ENCODE measurements at regions not wholly inside any gene's neighbourhood (a gene's known extent, or its start where the extent isn't known, plus 50 kb on each side); places are given as distances from the start of the nearest gene placed in this dataset.

DNA sequence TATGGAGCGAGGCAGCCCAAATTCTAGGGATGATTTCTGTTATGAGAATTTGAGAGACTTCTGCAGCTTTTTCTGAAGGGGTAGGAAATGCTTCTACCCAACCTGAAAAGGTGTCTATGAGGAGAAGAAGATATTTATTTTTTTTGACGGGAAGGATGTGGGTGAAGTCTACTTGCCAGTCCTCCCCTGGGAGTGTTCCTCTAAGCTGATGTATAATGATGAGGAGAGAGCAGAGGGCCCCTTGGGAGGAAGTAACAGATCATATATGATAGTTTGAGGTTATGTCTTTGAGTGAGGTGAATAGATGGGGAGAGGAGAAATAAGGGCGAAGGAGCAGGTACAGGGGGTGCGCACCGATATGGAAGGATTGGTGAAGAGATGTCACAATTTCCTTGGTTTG, 910.6 kb upstream of the SLITRK5 start:
- intact Hi-C loops (cut with DNase I), result no loop called here
- H3K9me3 ChIP-seq, result no peaks in the 10 kb centered on the region
- no peak for TF ChIP-seq CTCF (IDR thresholded peaks at IDR 0.05)
- no peaks in the 10 kb centered on the region for H3K27me3 ChIP-seq
- 88 to 91% methylated on average over 5 of the region's 5 CpGs for WGBS, 2 donors
- no peak for FAIRE-seq
- no peak overlapping the region for H3K4me3 ChIP-seq
- no peak for DNase-seq
- no peak overlapping the region for H3K27ac ChIP-seq
- ATAC-seq, result no peak
- H3K36me3 ChIP-seq, result no peaks in the 10 kb centered on the region
- H3K4me1 ChIP-seq, result no peaks in the 10 kb centered on the region

- no peak for DNase-seq
- WGBS, 2 donors, result 33 to 45% methylated on average over 3 of the region's 3 CpGs
- no peak for FAIRE-seq
- no peak for TF ChIP-seq CTCF (IDR thresholded peaks at IDR 0.05)
- intact Hi-C loops (cut with DNase I), result no loop called here
- ATAC-seq, result no peak
- no peaks in the 10 kb centered on the region for H3K4me1 ChIP-seq
- H3K36me3 ChIP-seq, result no peaks in the 10 kb centered on the region
- H3K9me3 ChIP-seq, result no peaks in the 10 kb centered on the region
- H3K4me3 ChIP-seq, result no peak overlapping the region
- H3K27ac ChIP-seq, result no peak overlapping the region
- no peaks in the 10 kb centered on the region for H3K27me3 ChIP-seq
Measured at GRCh38 chr13:86765462-86765861, 905.7 kb upstream of the SLITRK5 start.

GRCh38 chr13:86788616-86789015, 882.6 kb upstream of the SLITRK5 start:
- FAIRE-seq (no peak), DNase-seq (no peak), ATAC-seq (no peak)
- Histone ChIP-seq H3K4me1 (no peaks in the 10 kb centered on the region), H3K27ac (no peak overlapping the region), H3K9me3 (no peaks in the 10 kb centered on the region), H3K36me3 (no peaks in the 10 kb centered on the region), H3K27me3 (no peaks in the 10 kb centered on the region), H3K4me3 (no peak overlapping the region)
- intact Hi-C loops (cut with DNase I), result no loop called here
- 34 to 44% methylated on average over 2 of the region's 2 CpGs for WGBS, 2 donors
- no peak for TF ChIP-seq CTCF (IDR thresholded peaks at IDR 0.05)

GRCh38 chr13:86792153-86792651, 879.0 kb upstream of the SLITRK5 start:
- FAIRE-seq, result no peak
- no peak for TF ChIP-seq CTCF (IDR thresholded peaks at IDR 0.05)
- Histone ChIP-seq H3K4me3 (no peak overlapping the region), H3K27ac (no peak overlapping the region), H3K9me3 (no peaks in the 10 kb centered on the region), H3K27me3 (no peaks in the 10 kb centered on the region), H3K36me3 (no peaks in the 10 kb centered on the region), H3K4me1 (no peaks in the 10 kb centered on the region)
- ATAC-seq, result no peak
- DNase-seq, result peak in 2 of 6 donors; percentile 20 to 61
- intact Hi-C loops (cut with DNase I), result no loop called here
- 91 to 96% methylated on average over 40 to 49 of the region's 49 CpGs for WGBS, 2 donors

DNA sequence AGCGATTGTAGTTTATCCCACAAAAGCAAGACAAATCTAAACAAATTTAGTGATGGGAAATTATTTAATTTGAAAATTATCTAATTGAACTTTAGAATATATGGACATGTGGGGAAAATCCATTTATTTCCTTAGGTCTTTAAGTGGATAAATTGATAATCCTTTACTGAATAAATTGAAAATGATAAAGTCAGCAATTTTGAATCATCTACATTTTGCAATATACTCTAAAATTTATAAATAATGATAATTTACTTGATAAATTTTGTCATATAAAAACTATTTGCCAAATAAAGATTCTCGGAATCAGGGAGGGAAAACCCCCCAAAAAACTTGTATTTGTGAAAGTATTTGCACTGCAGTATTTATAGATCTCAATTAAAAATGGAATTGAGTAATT, 875.3 kb upstream of the SLITRK5 start:
- WGBS, 2 donors, result 60 to 76% methylated on average over 2 of the region's 2 CpGs
- Histone ChIP-seq H3K36me3 (no peaks in the 10 kb centered on the region), H3K27me3 (no peaks in the 10 kb centered on the region), H3K9me3 (no peaks in the 10 kb centered on the region), H3K4me1 (no peaks in the 10 kb centered on the region), H3K27ac (no peak overlapping the region), H3K4me3 (no peak overlapping the region)
- intact Hi-C loops (cut with DNase I), result no loop called here
- no peak for TF ChIP-seq CTCF (IDR thresholded peaks at IDR 0.05)
- no peak for ATAC-seq
- DNase-seq, result no peak
- no peak for FAIRE-seq
